GM06990 (cell line): ENCODE measurements at regions not wholly inside any gene's neighbourhood (a gene's known extent, or its start where the extent isn't known, plus 50 kb on each side); places are given as distances from the start of the nearest gene placed in this dataset.
"Not testable (repeated sequence)": the region's sequence is repeated elsewhere in the genome, so short reads cannot be mapped to it uniquely, and the experiment has no call there.

Experiments
- DNase-seq: peaks from one replicate; pipeline ENCODE4 v3.0.0-alpha.2; 2011; ENCODE audit not compliant: insufficient read length; ENCODE audit errors: extremely low read depth
- H3K27me3 ChIP-seq: replicated peaks from 2 replicates; pipeline ENCODE4 v1.6.0; 2011; ENCODE audit warnings: low read length; ENCODE audit not compliant: control insufficient read depth, insufficient read depth
- H3K36me3 ChIP-seq: 2 replicates; pipeline ENCODE4 v1.5.1; 2011; ENCODE audit warnings: low read length; ENCODE audit not compliant: control insufficient read depth, insufficient read depth
- H3K4me3 ChIP-seq: replicated peaks from 2 replicates; pipeline ENCODE4 v1.5.1; 2011; ENCODE audit warnings: low read depth, mild to moderate bottlenecking, control low read depth, low read length
- CTCF ChIP-seq: IDR thresholded peaks from 2 replicates; pipeline ENCODE4 v1.5.1; 2011; ENCODE audit warnings: low read length, control low read depth, mild to moderate bottlenecking, inconsistent platforms; ENCODE audit not compliant: insufficient read depth, poor library complexity, severe bottlenecking

GRCh38 chr1:60947367-60947766 lies 135.0 kb upstream of the NFIA start:
- no peak for DNase-seq
- no peak for TF ChIP-seq CTCF
- no peaks in the 10 kb centered on the region for H3K36me3 ChIP-seq
- H3K4me3 ChIP-seq, result no peak overlapping the region
- no peaks in the 10 kb centered on the region for H3K27me3 ChIP-seq

- Histone ChIP-seq H3K27me3 (no peaks in the 10 kb centered on the region), H3K36me3 (no peaks in the 10 kb centered on the region), H3K4me3 (no peak overlapping the region)
- DNase-seq, result no peak
- TF ChIP-seq CTCF, result no peak
These were observed 139.3 kb upstream of the NFIA start for GRCh38 chr1:60942896-60943638.

- H3K36me3 ChIP-seq, result no peaks in the 10 kb centered on the region
- H3K4me3 ChIP-seq, result no peak overlapping the region
- no peaks in the 10 kb centered on the region for H3K27me3 ChIP-seq
- TF ChIP-seq CTCF, result no peak
- DNase-seq, result no peak
These were observed 140.1 kb upstream of the NFIA start for GRCh38 chr1:60942291-60942690.

GRCh38 chr1:60940685-60941084 lies 141.7 kb upstream of the NFIA start:
- not testable (repeated sequence) for H3K27me3 ChIP-seq, H3K36me3 ChIP-seq, DNase-seq, H3K4me3 ChIP-seq

GRCh38 chr1:60937720-60938119 lies 144.6 kb upstream of the NFIA start:
- no peak for TF ChIP-seq CTCF
- DNase-seq, result no peak
- H3K4me3 ChIP-seq, result no peak overlapping the region
- no peaks in the 10 kb centered on the region for H3K27me3 ChIP-seq
- no peaks in the 10 kb centered on the region for H3K36me3 ChIP-seq

- Histone ChIP-seq H3K36me3 (no peaks in the 10 kb centered on the region), H3K4me3 (no peak overlapping the region), H3K27me3 (no peaks in the 10 kb centered on the region)
- no peak for TF ChIP-seq CTCF
- DNase-seq, result no peak
These were observed 145.6 kb upstream of the NFIA start for GRCh38 chr1:60936591-60937342.
